BLaER1 treated with 17β-estradiol and CSF1 and Interleukin-3, amounts not matched to agents 10 nM and 100 nM (cell line): ENCODE measurements at regions not wholly inside any gene's neighbourhood (a gene's known extent, or its start where the extent isn't known, plus 50 kb on each side); places are given as distances from the start of the nearest gene placed in this dataset.
"Not testable (repeated sequence)": the region's sequence is repeated elsewhere in the genome, so short reads cannot be mapped to it uniquely, and the experiment has no call there.

Source experiments
- H3K27ac ChIP-seq, 11 experiments: shearing (Covaris generic); formaldehyde crosslinking; 2 replicates each; pipeline ENCODE4 v1.8.1; 2022
- H3K27me3 ChIP-seq, 11 experiments: shearing (Covaris generic); formaldehyde crosslinking; 2 replicates each; pipeline ENCODE4 v1.8.1; 2022
- H3K36me3 ChIP-seq, 11 experiments: shearing (Covaris generic); formaldehyde crosslinking; 2 replicates each; pipeline ENCODE4 v1.8.1; 2022
- H3K4me1 ChIP-seq, 10 experiments: shearing (Covaris generic); formaldehyde crosslinking; 2 replicates each; pipeline ENCODE4 v1.8.1; 2022
- H3K4me2 ChIP-seq, 11 experiments: shearing (Covaris generic); formaldehyde crosslinking; 2 replicates each; pipeline ENCODE4 v1.8.1; 2022
- H3K4me3 ChIP-seq, 10 experiments: shearing (Covaris generic); formaldehyde crosslinking; 2 replicates each; pipeline ENCODE4 v1.8.1; 2022
- H3K9ac ChIP-seq, 11 experiments: shearing (Covaris generic); formaldehyde crosslinking; 2 replicates each; pipeline ENCODE4 v1.8.1; 2022
- H3K9me3 ChIP-seq, 11 experiments: shearing (Covaris generic); formaldehyde crosslinking; replicated peaks in 1 of 11; 2 replicates each; pipeline ENCODE4 v1.8.1; 2022
- H4K20me1 ChIP-seq, 11 experiments: shearing (Covaris generic); formaldehyde crosslinking; 2 replicates each; pipeline ENCODE4 v1.8.1; 2022
- Cebpa-rat ChIP-seq, 11 experiments: shearing (Covaris generic); IDR thresholded peaks; 2 replicates each; pipeline ENCODE4 v1.8.1; 2022

DNA sequence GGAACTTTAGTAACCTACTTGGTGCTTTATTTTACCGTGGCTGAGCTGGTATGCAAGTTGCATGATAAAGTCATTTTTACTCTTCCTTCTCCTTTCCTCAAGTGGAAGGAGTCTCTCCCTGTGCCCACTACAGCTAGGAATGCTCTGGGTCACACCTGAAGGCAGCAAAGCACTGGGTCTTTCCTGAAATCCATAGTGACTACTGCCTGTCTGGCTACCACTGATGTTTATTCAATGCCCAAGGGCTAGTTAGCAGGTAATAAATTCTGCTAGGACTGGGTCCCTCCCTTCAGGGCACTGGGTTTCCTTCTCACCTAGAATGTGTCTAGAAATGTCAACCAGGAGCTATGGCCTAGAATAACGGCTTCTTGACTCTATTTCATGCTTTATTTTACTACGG is 1081.4 kb downstream of the FAT4 start:
- no peak overlapping the region for H3K4me3 ChIP-seq
- no peaks in the 10 kb centered on the region for H3K4me1 ChIP-seq
- no peak overlapping the region for H3K27ac ChIP-seq
- H3K4me2 ChIP-seq = no peak overlapping the region
- H3K27me3 ChIP-seq = no peaks in the 10 kb centered on the region
- no peak overlapping the region for H3K9ac ChIP-seq
- H4K20me1 ChIP-seq = no peaks in the 10 kb centered on the region
- no peaks in the 10 kb centered on the region for H3K36me3 ChIP-seq
- TF ChIP-seq Cebpa-rat (IDR thresholded peaks at IDR 0.05) = no peak
- no peaks in the 10 kb centered on the region for H3K9me3 ChIP-seq

DNA sequence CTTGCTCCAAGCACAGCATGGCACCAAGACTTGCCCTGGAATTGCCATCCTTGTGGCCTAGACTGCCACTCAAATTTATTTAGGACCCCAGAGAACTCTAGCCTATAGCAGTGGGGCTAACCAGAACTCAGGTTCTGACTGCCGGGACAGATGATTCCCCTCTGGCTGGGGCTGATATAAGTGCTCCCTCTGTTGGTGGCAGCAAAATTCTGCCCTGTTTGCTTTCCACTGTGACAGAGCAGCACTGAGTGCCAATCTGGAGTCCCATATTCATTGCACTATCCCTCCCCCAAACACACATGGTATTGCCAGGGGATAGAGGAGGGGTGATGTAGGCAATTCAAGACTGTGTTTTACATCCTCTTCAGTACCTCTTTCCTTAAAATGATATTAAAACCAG is 1081.9 kb downstream of the FAT4 start:
- no peaks in the 10 kb centered on the region for H3K36me3 ChIP-seq
- H3K4me3 ChIP-seq = no peak overlapping the region
- no peak overlapping the region for H3K9ac ChIP-seq
- H3K27me3 ChIP-seq = no peaks in the 10 kb centered on the region
- H3K9me3 ChIP-seq = no peaks in the 10 kb centered on the region
- H4K20me1 ChIP-seq = no peaks in the 10 kb centered on the region
- TF ChIP-seq Cebpa-rat (IDR thresholded peaks at IDR 0.05) = no peak
- no peak overlapping the region for H3K27ac ChIP-seq
- no peak overlapping the region for H3K4me2 ChIP-seq
- H3K4me1 ChIP-seq = no peaks in the 10 kb centered on the region

DNA sequence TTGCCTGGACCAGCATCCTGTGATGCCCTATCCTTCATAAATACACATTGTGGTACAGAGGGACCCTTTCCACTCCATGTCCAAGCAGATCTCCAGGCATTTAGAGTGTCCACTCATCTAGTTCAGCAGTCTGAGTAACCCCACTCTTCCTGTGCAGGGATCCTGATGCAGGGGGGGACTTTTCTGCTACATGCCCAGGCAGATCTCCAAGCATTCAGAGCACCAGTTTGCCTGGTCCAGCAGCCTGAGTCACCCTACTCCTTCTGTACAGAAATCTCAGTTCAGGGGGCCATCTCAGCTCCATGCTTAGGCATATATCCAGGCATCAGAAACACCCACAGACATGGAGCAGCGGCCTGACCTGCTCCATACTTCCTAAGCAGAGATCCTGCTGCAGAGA is 1089.8 kb downstream of the FAT4 start:
- no peak for TF ChIP-seq Cebpa-rat (IDR thresholded peaks at IDR 0.05)
- Histone ChIP-seq H3K27me3 (no peaks in the 10 kb centered on the region), H3K36me3 (no peaks in the 10 kb centered on the region), H3K4me1 (no peaks in the 10 kb centered on the region), H3K9me3 (no peaks in the 10 kb centered on the region), H3K27ac (no peak overlapping the region), H4K20me1 (no peaks in the 10 kb centered on the region), H3K4me3 (no peak overlapping the region), H3K4me2 (no peak overlapping the region), H3K9ac (no peak overlapping the region)

DNA sequence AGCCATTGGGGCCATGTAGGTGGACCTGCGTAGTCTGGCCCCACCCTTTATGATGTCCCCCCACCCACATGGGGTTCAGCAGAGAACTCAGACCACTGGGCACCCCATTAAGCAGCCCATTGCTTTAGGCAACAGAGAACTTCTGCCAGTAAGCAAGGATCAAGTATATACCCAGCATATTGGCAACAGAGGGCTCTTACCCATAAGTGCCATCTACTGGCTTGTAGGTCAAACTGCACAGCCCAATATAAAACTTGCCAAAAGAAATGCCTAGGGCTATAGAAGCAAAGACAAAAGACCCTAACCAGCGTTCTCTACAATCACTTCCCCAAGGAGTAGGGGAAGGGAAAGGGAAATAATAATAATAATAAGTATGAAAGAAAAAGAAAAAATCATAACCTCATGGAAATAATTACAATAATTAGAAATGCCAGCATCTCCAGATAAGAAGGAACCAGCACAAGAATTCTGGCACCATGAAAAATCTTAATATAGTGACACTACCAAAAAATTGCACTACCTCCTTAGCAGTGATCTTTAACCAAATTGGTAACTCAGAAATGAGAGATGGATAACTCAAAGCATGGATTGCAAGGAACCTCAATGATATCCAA is 1090.7 kb downstream of the FAT4 start:
- Histone ChIP-seq H3K4me2 (no peak overlapping the region), H3K4me3 (no peak overlapping the region), H3K27me3 (no peaks in the 10 kb centered on the region), H3K36me3 (no peaks in the 10 kb centered on the region), H3K27ac (no peak overlapping the region), H3K4me1 (no peaks in the 10 kb centered on the region), H3K9ac (no peak overlapping the region), H3K9me3 (no peaks in the 10 kb centered on the region), H4K20me1 (no peaks in the 10 kb centered on the region)
- no peak for TF ChIP-seq Cebpa-rat (IDR thresholded peaks at IDR 0.05)

DNA sequence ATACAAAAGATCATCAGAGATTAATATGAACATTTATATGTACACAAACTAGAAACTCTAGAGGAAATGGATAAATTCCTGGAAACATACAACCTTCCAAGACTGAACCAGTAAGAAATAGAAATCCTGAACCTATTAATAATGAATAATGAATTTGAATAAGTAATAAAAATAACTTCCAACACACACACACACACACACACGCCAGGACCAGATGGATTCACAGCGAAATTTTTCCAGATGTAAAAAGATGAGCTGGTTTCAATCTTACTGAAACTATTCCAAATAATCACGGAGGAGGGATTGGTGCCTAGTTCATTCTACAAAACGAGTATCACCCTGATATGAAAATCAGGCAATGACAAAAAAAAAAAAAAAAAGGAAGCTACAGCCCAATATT is 1095.0 kb downstream of the FAT4 start:
- Histone ChIP-seq H3K9ac (no peak overlapping the region), H3K4me3 (no peak overlapping the region), H3K9me3 (no peaks in the 10 kb centered on the region), H3K36me3 (no peaks in the 10 kb centered on the region), H3K4me1 (no peaks in the 10 kb centered on the region), H3K27ac (no peak overlapping the region), H4K20me1 (no peaks in the 10 kb centered on the region), H3K27me3 (no peaks in the 10 kb centered on the region), H3K4me2 (no peak overlapping the region)
- TF ChIP-seq Cebpa-rat (IDR thresholded peaks at IDR 0.05) = no peak

DNA sequence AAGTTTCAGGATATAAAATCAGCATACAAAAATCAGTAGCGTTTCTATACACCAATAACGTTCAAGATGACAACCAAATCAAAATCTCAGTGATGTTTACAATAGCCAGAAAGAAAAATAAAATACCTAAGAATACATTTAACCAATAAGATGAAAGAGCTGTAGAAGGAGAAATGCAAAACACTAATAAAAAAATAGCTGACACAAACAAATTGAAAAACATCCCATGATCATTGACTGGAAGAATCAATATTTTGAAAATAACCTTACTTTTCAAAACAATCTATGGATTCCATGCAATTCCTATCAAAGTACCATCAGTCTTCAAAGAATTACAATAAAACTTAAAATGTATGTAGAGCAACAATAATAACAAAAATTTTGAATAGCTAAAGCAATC is 1096.3 kb downstream of the FAT4 start:
- Histone ChIP-seq H3K4me2 (no peak overlapping the region), H3K4me1 (no peaks in the 10 kb centered on the region), H4K20me1 (no peaks in the 10 kb centered on the region), H3K9ac (no peak overlapping the region), H3K36me3 (no peaks in the 10 kb centered on the region), H3K4me3 (no peak overlapping the region), H3K9me3 (no peaks in the 10 kb centered on the region), H3K27ac (no peak overlapping the region), H3K27me3 (no peaks in the 10 kb centered on the region)
- no peak for TF ChIP-seq Cebpa-rat (IDR thresholded peaks at IDR 0.05)

DNA sequence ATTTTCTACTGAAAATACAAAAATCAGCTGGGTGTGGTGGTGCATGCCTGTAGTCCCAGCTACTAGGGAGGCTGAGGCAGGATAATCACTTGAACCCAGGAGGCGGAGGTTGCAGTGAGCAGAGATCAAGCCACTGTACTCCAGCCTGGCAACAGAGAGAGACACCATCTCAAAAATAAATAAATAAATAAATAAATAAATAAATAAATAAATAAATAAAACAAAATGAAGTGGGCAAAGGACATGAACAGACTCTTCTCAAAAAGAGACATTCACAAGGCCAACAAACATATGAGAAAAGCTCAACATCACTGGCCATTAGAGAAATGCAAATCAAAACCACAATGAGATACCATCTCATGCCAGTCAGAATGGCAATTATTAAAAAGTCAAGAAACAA is 1097.6 kb downstream of the FAT4 start:
- H3K27me3 ChIP-seq, H3K4me3 ChIP-seq, H3K4me2 ChIP-seq, H3K36me3 ChIP-seq, H3K4me1 ChIP-seq, H3K9me3 ChIP-seq, H3K27ac ChIP-seq, H3K9ac ChIP-seq, H4K20me1 ChIP-seq: not testable (repeated sequence)

DNA sequence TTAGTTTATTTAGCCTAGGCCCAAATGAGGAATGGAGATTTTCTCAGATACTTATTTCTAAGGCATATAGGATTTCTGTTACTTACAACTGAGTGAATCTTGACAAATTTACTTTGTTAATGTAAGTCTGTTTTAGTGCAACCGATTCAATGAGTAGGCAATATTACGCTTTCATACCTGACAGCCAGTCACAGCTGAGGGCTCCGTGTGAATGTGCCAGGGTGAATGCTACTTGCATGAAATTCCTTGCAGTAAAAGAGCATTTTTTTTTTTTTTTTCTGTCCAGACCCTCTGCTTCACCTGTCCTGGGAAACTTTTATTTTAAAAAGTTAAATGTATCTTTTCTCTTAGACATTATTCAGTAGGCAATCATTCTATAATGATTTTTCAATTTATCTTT is 1100.0 kb downstream of the FAT4 start:
- Histone ChIP-seq H4K20me1 (no peaks in the 10 kb centered on the region), H3K27ac (no peak overlapping the region), H3K36me3 (no peaks in the 10 kb centered on the region), H3K4me3 (no peak overlapping the region), H3K9me3 (peaks cover 4 to 10% (median 6%) of the 10 kb centered on the region in 11 experiments; a peak in 17 of 22 replicates), H3K9ac (no peak overlapping the region), H3K4me1 (no peaks in the 10 kb centered on the region), H3K27me3 (no peaks in the 10 kb centered on the region), H3K4me2 (no peak overlapping the region)
- TF ChIP-seq Cebpa-rat (IDR thresholded peaks at IDR 0.05) = no peak

- H3K27me3 ChIP-seq = no peaks in the 10 kb centered on the region
- H3K36me3 ChIP-seq = no peaks in the 10 kb centered on the region
- no peak overlapping the region for H3K27ac ChIP-seq
- no peak overlapping the region for H3K4me2 ChIP-seq
- no peak overlapping the region for H3K9ac ChIP-seq
- no peak for TF ChIP-seq Cebpa-rat (IDR thresholded peaks at IDR 0.05)
- no peak overlapping the region for H3K4me3 ChIP-seq
- H3K4me1 ChIP-seq = no peaks in the 10 kb centered on the region
- H4K20me1 ChIP-seq = no peaks in the 10 kb centered on the region
- H3K9me3 ChIP-seq = peaks cover 18 to 26% (median 21%) of the 10 kb centered on the region in 11 experiments
These were observed 1104.5 kb downstream of the FAT4 start for GRCh38 chr4:126419266-126419665.

DNA sequence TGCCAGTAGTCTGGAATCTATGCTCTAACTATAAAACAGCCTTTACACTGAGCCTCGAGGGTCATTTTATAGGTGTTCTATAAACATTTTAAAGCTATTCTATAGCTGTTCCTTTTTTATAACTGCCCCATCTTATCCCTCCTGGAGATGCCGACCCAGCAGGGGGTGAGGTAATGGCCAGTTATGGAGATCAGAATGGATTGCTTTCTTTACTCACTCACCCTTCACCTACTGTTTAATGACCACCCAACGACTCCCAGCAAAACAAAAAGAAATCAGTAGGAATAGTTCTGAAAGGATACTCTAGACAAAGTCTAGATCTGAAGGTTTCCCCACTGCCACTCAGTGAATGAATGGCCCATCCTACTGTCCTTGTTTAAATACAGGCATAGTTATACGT is 1113.1 kb downstream of the FAT4 start:
- TF ChIP-seq Cebpa-rat (IDR thresholded peaks at IDR 0.05) = no peak

More for the DNA sequence above, 1113.1 kb downstream of the FAT4 start:
- Histone ChIP-seq H4K20me1 (no peaks in the 10 kb centered on the region), H3K4me3 (no peak overlapping the region), H3K9ac (no peak overlapping the region), H3K4me2 (no peak overlapping the region), H3K9me3 (0 out of 22 replicates have a peak, but pooled peaks cover 0 to 4% (median 0%) of the 10 kb centered on the region in 11 experiments), H3K4me1 (no peaks in the 10 kb centered on the region; a peak in 1 of 20 replicates), H3K36me3 (no peaks in the 10 kb centered on the region), H3K27ac (no peak overlapping the region), H3K27me3 (no peaks in the 10 kb centered on the region)
